ENCODE measurements at regions not wholly inside any gene's neighbourhood (a gene's known extent, or its start where the extent isn't known, plus 50 kb on each side); places are given as distances from the start of the nearest gene placed in this dataset.

DNA sequence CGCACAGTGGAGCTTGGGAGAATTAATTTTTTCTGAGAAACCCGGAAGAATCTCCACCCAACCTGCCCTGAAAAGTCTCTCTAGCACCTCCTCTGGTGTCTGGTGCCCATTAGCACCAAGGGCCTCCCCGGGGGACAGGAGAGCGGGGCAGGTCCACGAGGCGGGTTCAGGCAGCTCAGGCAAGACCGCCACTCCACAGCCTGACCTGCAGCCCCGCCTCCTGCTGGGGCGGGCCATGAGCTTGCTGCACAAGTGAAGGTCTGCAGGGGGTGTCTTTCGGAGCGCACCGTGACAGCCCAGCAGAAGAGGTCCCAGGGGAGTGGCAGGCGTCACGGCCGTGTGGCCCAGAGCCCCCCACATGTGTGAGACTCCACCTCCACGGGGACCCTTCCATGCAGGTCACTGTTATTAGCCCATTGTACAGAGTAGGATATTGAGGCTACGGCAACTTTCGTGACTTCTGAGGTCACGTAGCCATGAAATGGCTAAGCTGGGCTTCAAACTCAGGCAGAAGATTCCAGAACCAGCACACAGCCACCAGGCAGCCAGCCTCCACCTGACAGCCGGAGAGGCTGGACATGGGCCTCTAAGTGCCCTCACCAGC, 63.9 kb upstream of the SLCO4A1 start:
- dilution Hi-C loops (cut with HindIII; ENCODE audit: low sequenced_read_pairs, unreplicated experiment) (no loop called here), intact Hi-C loops (cut with micrococcal nuclease) (no loop called here), in situ Hi-C loops (cut with MboI; ENCODE audit: low sequenced_read_pairs) (no loop called here)
- Histone ChIP-seq H3K27ac (ENCODE audit: insufficient read depth, low read length) (no peak overlapping the region), H4K8ac (ENCODE audit: low read depth in 2 of 2, low read length in 2 of 2) (no peak overlapping the region), H2AK5ac (ENCODE audit: low read depth, low read length) (no peak overlapping the region), H3K4me2 (ENCODE audit: low read depth, low read length) (no peak overlapping the region), H3K56ac (ENCODE audit: extremely low read depth, insufficient read depth, low read length) (no peak overlapping the region), H3K9me1 (ENCODE audit: insufficient read depth, low read length) (no peaks in the 10 kb centered on the region), H3K14ac (replicated peaks; ENCODE audit: low read depth, low read length) (no peak overlapping the region), H3K23ac (ENCODE audit: low read depth, low read length) (no peak overlapping the region), H4K5ac (ENCODE audit: low read depth, low read length) (no peak overlapping the region), H3K4me1 (ENCODE audit: control insufficient read depth, insufficient read depth, low read length) (no peaks in the 10 kb centered on the region), H2BK15ac (ENCODE audit: low read depth, low read length) (no peak overlapping the region), H2BK5ac (ENCODE audit: low read depth, low read length, poor library complexity, severe bottlenecking) (no peak overlapping the region), H2AFZ (replicated peaks; ENCODE audit: low read length, poor library complexity) (no peak overlapping the region), H3K27me3 (ENCODE audit: control insufficient read depth, insufficient read depth, low read length) (peaks cover 56% of the 10 kb centered on the region), H3K18ac (ENCODE audit: low read depth, low read length) (no peak overlapping the region), H3K4ac (ENCODE audit: low read depth, low read length) (no peak overlapping the region), H2AK9ac (replicated peaks; ENCODE audit: low read depth, low read length, poor library complexity) (no peak overlapping the region), H4K20me1 (ENCODE audit: insufficient read depth, low read length) (no peaks in the 10 kb centered on the region; the same call in 1 of the 2 replicates), H3K9me3 (ENCODE audit: control insufficient read depth, insufficient read depth, low read length) (no peaks in the 10 kb centered on the region), H2BK20ac (ENCODE audit: low read depth, low read length) (no peak overlapping the region), H4K91ac (ENCODE audit: insufficient read depth, low read depth, low read length) (no peak overlapping the region), H3K4me3 (ENCODE audit: insufficient read depth, low read depth, low read length) (no peak overlapping the region), H3K9ac (ENCODE audit: low read depth, low read length) (no peak overlapping the region), H3K79me1 (ENCODE audit: low read depth in 1 of 2, low read length in 2 of 2) (no peaks in the 10 kb centered on the region), H3K36me3 (ENCODE audit: control insufficient read depth, insufficient read depth, low read length) (no peaks in the 10 kb centered on the region), H2BK120ac (ENCODE audit: low read depth, low read length) (no peak overlapping the region)
- TF ChIP-seq MXI1 (IDR thresholded peaks at IDR 0.05; ENCODE audit: borderline replicate concordance, low read depth, low read length) (no peak), FOS (IDR thresholded peaks at IDR 0.05; ENCODE audit: low read depth, low read length) (no peak), SMC3 (IDR thresholded peaks at IDR 0.05; ENCODE audit: low read depth, low read length) (no peak), RFX5 (IDR thresholded peaks at IDR 0.05; ENCODE audit: low read depth, low read length) (no peak), RCOR1 (IDR thresholded peaks at IDR 0.05; ENCODE audit: insufficient replicate concordance, low read length) (no peak), RAD21 (IDR thresholded peaks at IDR 0.05; ENCODE audit: low read length) (no peak), CEBPB (IDR thresholded peaks at IDR 0.05; ENCODE audit: low read depth, low read length) (no peak), BHLHE40 (IDR thresholded peaks at IDR 0.05; ENCODE audit: low read depth, low read length) (no peak), MAFK (IDR thresholded peaks at IDR 0.05; ENCODE audit: low read depth, low read length) (no peak), POLR2A (IDR thresholded peaks at IDR 0.05; ENCODE audit: low read depth, low read length) (no peak)
- TF ChIP-seq, protein P1, sequence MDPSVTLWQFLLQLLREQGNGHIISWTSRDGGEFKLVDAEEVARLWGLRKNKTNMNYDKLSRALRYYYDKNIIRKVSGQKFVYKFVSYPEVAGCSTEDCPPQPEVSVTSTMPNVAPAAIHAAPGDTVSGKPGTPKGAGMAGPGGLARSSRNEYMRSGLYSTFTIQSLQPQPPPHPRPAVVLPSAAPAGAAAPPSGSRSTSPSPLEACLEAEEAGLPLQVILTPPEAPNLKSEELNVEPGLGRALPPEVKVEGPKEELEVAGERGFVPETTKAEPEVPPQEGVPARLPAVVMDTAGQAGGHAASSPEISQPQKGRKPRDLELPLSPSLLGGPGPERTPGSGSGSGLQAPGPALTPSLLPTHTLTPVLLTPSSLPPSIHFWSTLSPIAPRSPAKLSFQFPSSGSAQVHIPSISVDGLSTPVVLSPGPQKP (IDR thresholded peaks at IDR 0.05; ENCODE audit: borderline replicate concordance, low read depth, low read length) = no peak
- CTCF ChIA-PET = no interaction called here
- ATAC-seq (ENCODE audit: low read depth) (no peak), DNase-seq (no peak)
- WGBS, 2 experiments (ENCODE audit: extremely low coverage in 2 of 2, insufficient read length in 1 of 2) = 51% methylated on average over 11 of the region's 20 CpGs; no CpG with 5 or more reads in 1 of the 2 experiments
- POLR2A ChIA-PET (ENCODE audit: unreplicated experiment) = no interaction called here
- BruUV-seq (replicated peaks) = no TSS peak

All from IMR-90 (cell line).